ENCODE measurements at regions not wholly inside any gene's neighbourhood (a gene's known extent, or its start where the extent isn't known, plus 50 kb on each side); places are given as distances from the start of the nearest gene placed in this dataset.

DNA sequence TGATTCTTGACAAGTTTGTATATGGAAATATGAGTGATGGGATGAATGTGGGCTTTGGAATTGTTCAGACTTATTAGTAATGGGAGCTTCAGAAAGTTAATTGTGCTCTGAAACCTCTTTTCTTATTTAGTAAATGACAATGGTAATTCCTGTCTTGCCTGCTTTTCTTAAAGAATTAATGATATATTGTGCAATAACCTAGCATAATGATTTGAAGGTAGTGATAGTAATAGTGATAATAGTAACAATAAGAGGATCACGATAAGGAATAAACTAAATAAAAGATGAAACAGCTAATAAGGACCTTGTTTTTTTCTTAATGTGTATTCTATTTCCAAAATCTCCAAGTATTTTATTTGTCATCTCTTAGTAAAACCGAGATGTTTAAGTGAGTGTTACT, 245.0 kb upstream of the CPHXL start:
- no peaks in the 10 kb centered on the region for H3K4me1 ChIP-seq (ENCODE audit: control insufficient read depth, low read depth, low read length)
- H3K79me1 ChIP-seq (ENCODE audit: low read length): no peaks in the 10 kb centered on the region
- no peak overlapping the region for H2BK120ac ChIP-seq (ENCODE audit: low read depth, low read length)
- no peak overlapping the region for H2AK5ac ChIP-seq (ENCODE audit: low read length)
- H2BK5ac ChIP-seq (ENCODE audit: low read length): no peak overlapping the region
- no peak overlapping the region for H3K4ac ChIP-seq (ENCODE audit: low read depth, low read length)
- H3K56ac ChIP-seq (ENCODE audit: low read length): no peak overlapping the region
- H3K4me2 ChIP-seq (ENCODE audit: low read length): no peak overlapping the region
- H3K9ac ChIP-seq (ENCODE audit: low read length): no peak overlapping the region
- no peak overlapping the region for H3K18ac ChIP-seq (ENCODE audit: low read length)
- no peaks in the 10 kb centered on the region for H3K79me2 ChIP-seq (ENCODE audit: control insufficient read depth, insufficient read depth, low read length)
- no peaks in the 10 kb centered on the region for H3K27me3 ChIP-seq (ENCODE audit: insufficient read depth, low read length, poor library complexity)
- H3K36me3 ChIP-seq (ENCODE audit: control insufficient read depth, insufficient read depth, low read length): no peaks in the 10 kb centered on the region
- no peak overlapping the region for H4K8ac ChIP-seq (ENCODE audit: low read depth, low read length)
- DNase-seq: no peak
- H4K5ac ChIP-seq (ENCODE audit: low read length): no peak overlapping the region
- no CpG with 5 or more reads among the region's 2 CpGs for WGBS (ENCODE audit: extremely low coverage, insufficient coverage, low lambda C conversion rate)
- H2BK15ac ChIP-seq (replicated peaks; ENCODE audit: low read depth): no peak overlapping the region
- H3K27ac ChIP-seq (ENCODE audit: low read depth, low read length): no peak overlapping the region
- no peak overlapping the region for H3K23ac ChIP-seq (ENCODE audit: low read length)
- no peak overlapping the region for H3K4me3 ChIP-seq (ENCODE audit: low read length)

- Histone ChIP-seq H4K5ac (ENCODE audit: low read length) (no peak overlapping the region), H3K18ac (ENCODE audit: low read length) (no peak overlapping the region), H2AK5ac (ENCODE audit: low read length) (no peak overlapping the region), H3K27me3 (ENCODE audit: insufficient read depth, low read length, poor library complexity) (no peaks in the 10 kb centered on the region), H3K36me3 (ENCODE audit: control insufficient read depth, insufficient read depth, low read length) (no peaks in the 10 kb centered on the region), H3K79me2 (ENCODE audit: control insufficient read depth, insufficient read depth, low read length) (no peaks in the 10 kb centered on the region), H2BK120ac (ENCODE audit: low read depth, low read length) (no peak overlapping the region), H3K79me1 (ENCODE audit: low read length) (no peaks in the 10 kb centered on the region), H3K56ac (ENCODE audit: low read length) (no peak overlapping the region), H2BK15ac (replicated peaks; ENCODE audit: low read depth) (no peak overlapping the region), H3K4me2 (ENCODE audit: low read length) (no peak overlapping the region), H3K4me1 (ENCODE audit: control insufficient read depth, low read depth, low read length) (no peaks in the 10 kb centered on the region), H3K23ac (ENCODE audit: low read length) (no peak overlapping the region), H4K8ac (ENCODE audit: low read depth, low read length) (no peak overlapping the region), H3K9ac (ENCODE audit: low read length) (no peak overlapping the region), H3K4ac (ENCODE audit: low read depth, low read length) (no peak overlapping the region), H3K27ac (ENCODE audit: low read depth, low read length) (no peak overlapping the region), H3K4me3 (ENCODE audit: low read length) (no peak overlapping the region), H2BK5ac (ENCODE audit: low read length) (no peak overlapping the region)
- no peak for DNase-seq
Observed at GRCh38 chr16:75983296-75983695, 257.0 kb upstream of the CPHXL start.

- Histone ChIP-seq H3K4ac (ENCODE audit: low read depth, low read length) (no peak overlapping the region), H3K79me2 (ENCODE audit: control insufficient read depth, insufficient read depth, low read length) (no peaks in the 10 kb centered on the region), H4K5ac (ENCODE audit: low read length) (no peak overlapping the region), H3K36me3 (ENCODE audit: control insufficient read depth, insufficient read depth, low read length) (no peaks in the 10 kb centered on the region), H2BK120ac (ENCODE audit: low read depth, low read length) (no peak overlapping the region), H3K27ac (ENCODE audit: low read depth, low read length) (no peak overlapping the region), H3K9ac (ENCODE audit: low read length) (no peak overlapping the region), H3K79me1 (ENCODE audit: low read length) (no peaks in the 10 kb centered on the region), H4K8ac (ENCODE audit: low read depth, low read length) (no peak overlapping the region), H3K27me3 (ENCODE audit: insufficient read depth, low read length, poor library complexity) (no peaks in the 10 kb centered on the region), H3K4me3 (ENCODE audit: low read length) (no peak overlapping the region), H2BK15ac (replicated peaks; ENCODE audit: low read depth) (no peak overlapping the region), H3K18ac (ENCODE audit: low read length) (no peak overlapping the region), H3K4me2 (ENCODE audit: low read length) (no peak overlapping the region), H2BK5ac (ENCODE audit: low read length) (no peak overlapping the region), H3K4me1 (ENCODE audit: control insufficient read depth, low read depth, low read length) (no peaks in the 10 kb centered on the region), H3K56ac (ENCODE audit: low read length) (no peak overlapping the region), H2AK5ac (ENCODE audit: low read length) (no peak overlapping the region), H3K23ac (ENCODE audit: low read length) (no peak overlapping the region)
- no peak for DNase-seq
- WGBS (ENCODE audit: extremely low coverage, insufficient coverage, low lambda C conversion rate): no CpG with 5 or more reads among the region's 4 CpGs
Observed at GRCh38 chr16:75983741-75984381, 257.6 kb upstream of the CPHXL start.

- Histone ChIP-seq H4K8ac (ENCODE audit: low read depth, low read length) (no peak overlapping the region), H4K5ac (ENCODE audit: low read length) (no peak overlapping the region), H3K9ac (ENCODE audit: low read length) (no peak overlapping the region), H3K4me3 (ENCODE audit: low read length) (no peak overlapping the region), H3K4ac (ENCODE audit: low read depth, low read length) (no peak overlapping the region), H2BK5ac (ENCODE audit: low read length) (no peak overlapping the region), H3K27me3 (ENCODE audit: insufficient read depth, low read length, poor library complexity) (no peaks in the 10 kb centered on the region), H3K23ac (ENCODE audit: low read length) (no peak overlapping the region), H3K56ac (ENCODE audit: low read length) (no peak overlapping the region), H3K27ac (ENCODE audit: low read depth, low read length) (no peak overlapping the region), H3K4me1 (ENCODE audit: control insufficient read depth, low read depth, low read length) (no peaks in the 10 kb centered on the region), H2BK120ac (ENCODE audit: low read depth, low read length) (no peak overlapping the region), H3K79me1 (ENCODE audit: low read length) (no peaks in the 10 kb centered on the region), H3K79me2 (ENCODE audit: control insufficient read depth, insufficient read depth, low read length) (no peaks in the 10 kb centered on the region), H2BK15ac (replicated peaks; ENCODE audit: low read depth) (no peak overlapping the region), H3K18ac (ENCODE audit: low read length) (no peak overlapping the region), H2AK5ac (ENCODE audit: low read length) (no peak overlapping the region), H3K4me2 (ENCODE audit: low read length) (no peak overlapping the region), H3K36me3 (ENCODE audit: control insufficient read depth, insufficient read depth, low read length) (no peaks in the 10 kb centered on the region)
- no CpG with 5 or more reads among the region's 2 CpGs for WGBS (ENCODE audit: extremely low coverage, insufficient coverage, low lambda C conversion rate)
- no peak for DNase-seq
Observed at GRCh38 chr16:75987323-75987722, 261.0 kb upstream of the CPHXL start.

- no peak overlapping the region for H2BK120ac ChIP-seq (ENCODE audit: low read depth, low read length)
- H3K4me1 ChIP-seq (ENCODE audit: control insufficient read depth, low read depth, low read length): no peaks in the 10 kb centered on the region
- H3K4ac ChIP-seq (ENCODE audit: low read depth, low read length): no peak overlapping the region
- no peaks in the 10 kb centered on the region for H3K27me3 ChIP-seq (ENCODE audit: insufficient read depth, low read length, poor library complexity)
- H3K27ac ChIP-seq (ENCODE audit: low read depth, low read length): no peak overlapping the region
- no peak overlapping the region for H3K9ac ChIP-seq (ENCODE audit: low read length)
- no peak overlapping the region for H3K18ac ChIP-seq (ENCODE audit: low read length)
- H2BK15ac ChIP-seq (replicated peaks; ENCODE audit: low read depth): no peak overlapping the region
- no peak overlapping the region for H3K4me2 ChIP-seq (ENCODE audit: low read length)
- H3K79me1 ChIP-seq (ENCODE audit: low read length): no peaks in the 10 kb centered on the region
- DNase-seq: no peak
- no peak overlapping the region for H4K5ac ChIP-seq (ENCODE audit: low read length)
- H3K36me3 ChIP-seq (ENCODE audit: control insufficient read depth, insufficient read depth, low read length): no peaks in the 10 kb centered on the region
- WGBS (ENCODE audit: extremely low coverage, insufficient coverage, low lambda C conversion rate): no CpG with 5 or more reads among the region's 3 CpGs
- no peak overlapping the region for H2BK5ac ChIP-seq (ENCODE audit: low read length)
- H4K8ac ChIP-seq (ENCODE audit: low read depth, low read length): no peak overlapping the region
- no peak overlapping the region for H3K23ac ChIP-seq (ENCODE audit: low read length)
- H2AK5ac ChIP-seq (ENCODE audit: low read length): no peak overlapping the region
- no peak overlapping the region for H3K56ac ChIP-seq (ENCODE audit: low read length)
- H3K4me3 ChIP-seq (ENCODE audit: low read length): no peak overlapping the region
- no peaks in the 10 kb centered on the region for H3K79me2 ChIP-seq (ENCODE audit: control insufficient read depth, insufficient read depth, low read length)
Observed at GRCh38 chr16:75996491-75996890, 270.2 kb upstream of the CPHXL start.

DNA sequence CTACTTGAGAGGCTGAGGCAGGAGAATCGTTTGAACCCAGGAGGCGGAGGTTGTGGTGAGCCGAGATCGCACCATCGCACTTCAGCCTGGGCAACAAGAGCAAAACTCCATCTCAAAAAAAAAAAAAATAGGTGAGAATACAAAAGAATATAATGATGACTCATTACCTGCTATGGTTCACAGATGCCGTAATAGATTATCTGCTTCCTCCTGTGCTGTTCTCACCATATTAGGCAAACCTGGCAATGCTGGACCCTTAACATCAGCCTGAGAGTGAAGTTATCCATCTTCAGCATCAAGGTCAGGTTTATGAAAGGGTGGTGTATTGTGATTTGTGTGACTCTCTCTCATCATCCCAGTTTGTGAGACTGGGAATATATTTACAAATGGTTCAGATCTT, 271.3 kb upstream of the CPHXL start:
- Histone ChIP-seq H3K4me1 (ENCODE audit: control insufficient read depth, low read depth, low read length) (no peaks in the 10 kb centered on the region), H3K79me1 (ENCODE audit: low read length) (no peaks in the 10 kb centered on the region), H3K23ac (ENCODE audit: low read length) (no peak overlapping the region), H3K27ac (ENCODE audit: low read depth, low read length) (no peak overlapping the region), H3K4ac (ENCODE audit: low read depth, low read length) (no peak overlapping the region), H3K18ac (ENCODE audit: low read length) (no peak overlapping the region), H4K8ac (ENCODE audit: low read depth, low read length) (no peak overlapping the region), H3K27me3 (ENCODE audit: insufficient read depth, low read length, poor library complexity) (no peaks in the 10 kb centered on the region), H3K56ac (ENCODE audit: low read length) (no peak overlapping the region), H2BK5ac (ENCODE audit: low read length) (no peak overlapping the region), H3K4me3 (ENCODE audit: low read length) (no peak overlapping the region), H3K9ac (ENCODE audit: low read length) (no peak overlapping the region), H3K79me2 (ENCODE audit: control insufficient read depth, insufficient read depth, low read length) (no peaks in the 10 kb centered on the region), H4K5ac (ENCODE audit: low read length) (no peak overlapping the region), H2AK5ac (ENCODE audit: low read length) (no peak overlapping the region), H2BK15ac (replicated peaks; ENCODE audit: low read depth) (no peak overlapping the region), H3K36me3 (ENCODE audit: control insufficient read depth, insufficient read depth, low read length) (no peaks in the 10 kb centered on the region), H2BK120ac (ENCODE audit: low read depth, low read length) (no peak overlapping the region), H3K4me2 (ENCODE audit: low read length) (no peak overlapping the region)
- no CpG with 5 or more reads among the region's 6 CpGs for WGBS (ENCODE audit: extremely low coverage, insufficient coverage, low lambda C conversion rate)
- no peak for DNase-seq
